GM20000 (cell line): ENCODE measurements at regions not wholly inside any gene's neighbourhood (a gene's known extent, or its start where the extent isn't known, plus 50 kb on each side); places are given as distances from the start of the nearest gene placed in this dataset.

ENCODE experiments used
- DNase-seq: peaks from one replicate; pipeline ENCODE4 v3.0.0; 2012; ENCODE audit warnings: low spot score
- TF ChIP-seq, protein P1 (sequence below): IDR thresholded peaks from 2 replicates; pipeline ENCODE4 v1.5.1; 2012; ENCODE audit warnings: mild to moderate bottlenecking, control low read depth; ENCODE audit errors: extremely low read depth, missing control alignments

DNA sequence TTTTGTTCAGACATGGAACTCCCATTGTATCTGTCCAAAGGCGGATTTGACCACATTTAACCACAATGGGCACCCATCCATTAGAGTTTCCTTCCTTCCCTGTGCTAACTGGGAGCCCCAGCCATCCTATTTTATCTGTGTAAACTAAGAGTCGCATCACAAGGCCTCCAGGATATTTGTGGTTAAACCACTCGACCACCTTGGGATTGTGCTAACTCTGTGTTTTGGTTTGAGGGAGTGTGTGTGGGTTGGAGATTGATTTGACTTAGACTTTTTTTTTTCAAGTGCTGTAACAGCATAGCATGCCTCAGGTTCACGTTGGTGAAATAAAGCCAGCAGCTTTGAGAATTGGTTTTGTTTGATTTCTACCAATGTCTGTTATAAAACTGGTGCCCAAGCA, 100.4 kb upstream of the TP63 start:
- no peak for DNase-seq

DNA sequence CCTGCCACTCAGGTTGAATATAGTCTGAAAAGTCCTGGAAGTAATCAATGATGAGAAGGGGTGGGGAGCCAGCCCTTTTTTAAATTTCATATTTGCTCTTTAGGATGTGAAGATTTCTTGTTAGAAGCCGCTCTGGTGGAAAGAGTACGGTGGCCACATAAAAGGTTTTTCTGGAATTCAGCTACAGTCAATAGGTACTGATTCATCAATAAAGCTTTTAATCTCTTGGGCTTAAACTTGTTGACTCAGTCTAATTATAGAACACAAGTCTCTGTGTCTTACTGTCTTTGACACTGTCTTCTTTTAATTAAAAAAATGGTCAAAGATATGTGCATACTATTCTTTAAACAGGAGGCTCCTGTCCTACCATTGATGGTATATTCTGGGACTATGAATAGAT, 99.9 kb upstream of the TP63 start:
- DNase-seq = no peak
- TF ChIP-seq, protein P1, sequence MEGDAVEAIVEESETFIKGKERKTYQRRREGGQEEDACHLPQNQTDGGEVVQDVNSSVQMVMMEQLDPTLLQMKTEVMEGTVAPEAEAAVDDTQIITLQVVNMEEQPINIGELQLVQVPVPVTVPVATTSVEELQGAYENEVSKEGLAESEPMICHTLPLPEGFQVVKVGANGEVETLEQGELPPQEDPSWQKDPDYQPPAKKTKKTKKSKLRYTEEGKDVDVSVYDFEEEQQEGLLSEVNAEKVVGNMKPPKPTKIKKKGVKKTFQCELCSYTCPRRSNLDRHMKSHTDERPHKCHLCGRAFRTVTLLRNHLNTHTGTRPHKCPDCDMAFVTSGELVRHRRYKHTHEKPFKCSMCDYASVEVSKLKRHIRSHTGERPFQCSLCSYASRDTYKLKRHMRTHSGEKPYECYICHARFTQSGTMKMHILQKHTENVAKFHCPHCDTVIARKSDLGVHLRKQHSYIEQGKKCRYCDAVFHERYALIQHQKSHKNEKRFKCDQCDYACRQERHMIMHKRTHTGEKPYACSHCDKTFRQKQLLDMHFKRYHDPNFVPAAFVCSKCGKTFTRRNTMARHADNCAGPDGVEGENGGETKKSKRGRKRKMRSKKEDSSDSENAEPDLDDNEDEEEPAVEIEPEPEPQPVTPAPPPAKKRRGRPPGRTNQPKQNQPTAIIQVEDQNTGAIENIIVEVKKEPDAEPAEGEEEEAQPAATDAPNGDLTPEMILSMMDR = no peak

More for the DNA sequence above, 100.4 kb upstream of the TP63 start:
- TF ChIP-seq, protein P1 = no peak

DNA sequence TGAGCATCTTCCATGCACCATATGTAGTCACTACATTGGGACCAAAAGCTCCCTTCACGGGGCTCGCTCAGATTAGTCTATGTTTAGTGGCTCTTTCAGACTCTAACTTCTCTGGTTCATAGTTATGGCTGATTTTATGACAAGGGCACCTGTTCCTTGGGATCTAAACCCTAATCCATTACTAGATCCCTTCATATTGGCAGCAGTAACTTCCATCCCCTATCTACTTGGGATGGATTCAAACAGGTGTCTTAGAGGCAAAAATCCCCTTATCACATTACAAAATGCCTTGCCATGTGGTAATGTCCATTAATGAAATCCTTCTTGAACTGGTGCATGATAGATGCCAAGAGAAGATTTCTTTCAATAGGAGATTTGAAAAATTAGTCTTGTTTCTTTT, 96.7 kb upstream of the TP63 start:
- TF ChIP-seq, protein P1 = no peak
- no peak for DNase-seq

DNA sequence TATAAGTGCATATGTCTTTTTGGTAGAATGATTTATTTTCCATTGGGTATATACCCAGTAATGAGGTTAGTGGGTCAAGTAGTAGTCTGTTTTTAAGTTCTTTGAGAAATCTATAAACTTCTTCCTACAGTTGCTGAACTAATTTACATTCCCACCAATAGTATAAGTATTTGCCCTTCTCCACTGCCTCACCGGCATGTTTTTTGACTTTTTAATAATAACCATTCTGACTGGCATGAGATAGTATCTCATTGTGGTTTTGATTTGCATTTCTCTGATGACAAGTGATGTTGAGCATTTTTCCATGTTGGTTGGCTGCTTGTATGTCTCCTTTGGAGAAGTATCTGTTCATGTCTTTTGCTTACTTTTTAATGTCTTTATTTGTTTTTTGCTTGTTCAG, 94.1 kb upstream of the TP63 start:
- DNase-seq = no peak
- TF ChIP-seq, protein P1 = no peak

DNA sequence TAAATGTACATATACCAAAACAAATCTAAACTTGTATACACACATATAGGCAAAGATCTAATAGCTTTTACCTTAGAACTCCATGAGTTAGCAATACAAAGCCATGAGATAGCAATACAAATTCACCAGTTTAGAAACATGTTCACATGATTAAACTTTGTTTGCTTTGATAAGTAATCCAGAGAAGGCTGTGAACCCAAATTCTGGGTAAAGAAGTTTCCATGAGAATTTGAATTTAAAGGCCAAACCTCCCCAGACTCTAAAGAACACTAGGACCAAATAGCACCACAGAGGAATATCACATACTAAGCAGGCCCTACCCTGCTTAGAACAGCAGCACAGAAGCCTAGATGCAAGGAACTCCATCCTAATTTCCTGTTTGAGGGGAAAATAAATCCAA, 83.7 kb upstream of the TP63 start:
- no peak for DNase-seq

DNA sequence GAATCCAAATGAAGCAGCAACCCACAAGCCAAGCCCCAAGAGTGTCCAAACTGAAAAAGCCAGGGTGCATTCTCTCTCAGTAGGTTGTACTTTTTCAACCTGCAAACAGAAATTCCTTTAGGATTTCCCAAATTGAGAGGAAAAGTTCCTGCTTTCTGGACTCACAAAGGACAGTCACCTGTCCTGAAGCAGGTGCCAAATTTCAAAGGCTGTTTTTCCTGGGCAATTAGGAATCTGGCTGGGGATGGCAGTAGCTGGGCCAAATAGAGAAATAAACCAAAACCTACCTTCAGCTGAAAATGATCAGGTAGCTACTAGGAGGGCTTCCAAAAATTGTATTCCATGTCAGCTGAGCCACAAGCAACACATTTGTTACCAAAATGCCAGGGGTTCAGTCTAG, 83.1 kb upstream of the TP63 start:
- DNase-seq = no peak
- TF ChIP-seq, protein P1 = no peak

More for the DNA sequence above, 83.7 kb upstream of the TP63 start:
- TF ChIP-seq, protein P1 = no peak

DNA sequence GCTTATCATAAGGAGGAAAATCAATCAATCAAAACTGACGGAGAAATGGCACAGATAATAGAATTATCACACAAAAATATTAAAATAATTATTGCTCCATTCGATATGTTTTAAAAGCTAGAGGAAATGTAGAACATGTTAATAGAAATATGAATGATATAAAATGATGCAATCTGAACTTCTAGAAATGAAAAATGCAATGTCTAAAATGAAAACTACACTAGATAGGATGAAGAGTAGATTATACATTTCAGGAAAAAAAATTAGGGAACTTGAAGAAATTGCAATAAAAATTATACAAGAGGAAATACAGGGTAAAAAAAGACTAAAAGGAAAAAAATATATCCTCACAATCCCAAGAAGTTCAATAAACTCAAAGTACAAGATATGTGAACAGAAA, 80.2 kb upstream of the TP63 start:
- TF ChIP-seq, protein P1 = no peak
- no peak for DNase-seq
